GM12873 (cell line): ENCODE measurements at regions not wholly inside any gene's neighbourhood (a gene's known extent, or its start where the extent isn't known, plus 50 kb on each side); places are given as distances from the start of the nearest gene placed in this dataset.

Experiments used
- CTCF ChIP-seq: IDR thresholded peaks from 2 replicates; pipeline ENCODE4 v1.5.1; 2012; ENCODE audit warnings: low read depth, mild to moderate bottlenecking, moderate library complexity, low read length, control low read depth; ENCODE audit not compliant: insufficient read depth; ENCODE audit errors: missing control alignments

GRCh38 chr11:112643416-112643815 is 317.8 kb upstream of the NCAM1 start:
- no peak for TF ChIP-seq CTCF

GRCh38 chr11:112644410-112645131 is 316.6 kb upstream of the NCAM1 start:
- TF ChIP-seq CTCF: no peak

GRCh38 chr11:112649856-112650255 is 311.4 kb upstream of the NCAM1 start:
- no peak for TF ChIP-seq CTCF

- no peak for TF ChIP-seq CTCF
These were observed 310.7 kb upstream of the NCAM1 start for GRCh38 chr11:112650527-112650926.

GRCh38 chr11:112651386-112651785 is 309.8 kb upstream of the NCAM1 start:
- no peak for TF ChIP-seq CTCF

- no peak for TF ChIP-seq CTCF
These were observed 308.3 kb upstream of the NCAM1 start for GRCh38 chr11:112652786-112653390.

- TF ChIP-seq CTCF: no peak
These were observed 305.8 kb upstream of the NCAM1 start for GRCh38 chr11:112655371-112655770.
